Left lung (tissue), 4 donors: ENCODE measurements at regions not wholly inside any gene's neighbourhood (a gene's known extent, or its start where the extent isn't known, plus 50 kb on each side); places are given as distances from the start of the nearest gene placed in this dataset.

ENCODE experiments used
- ATAC-seq: fragments of 200-7000 bp; cut with Tn5 transposase; one replicate; pipeline ENCODE4 v1.9.1; 2020; ENCODE audit warnings: moderate library complexity
- DNase-seq, 4 donors: peaks; one replicate each; pipeline ENCODE4 v3.0.0-alpha.2; 2013 to 2020
- H3K27ac ChIP-seq, 2 donors: fragments of 200-600 bp; sonication (generic) in 1 of 2; one replicate each; pipeline versions ENCODE4 v1.5.0 to v1.8.0; 2020 to 2021
- H3K27me3 ChIP-seq, 2 donors: fragments of 200-600 bp; sonication (generic) in 1 of 2; one replicate each; pipeline versions ENCODE4 v1.5.0 to v1.8.0; 2020 to 2021
- H3K36me3 ChIP-seq, 2 donors: fragments of 200-600 bp; sonication (generic) in 1 of 2; one replicate each; pipeline versions ENCODE4 v1.5.0 to v1.8.0; 2020 to 2021
- H3K4me1 ChIP-seq, 2 donors: fragments of 200-600 bp; one replicate each; pipeline ENCODE4 v1.8.0; 2021
- H3K4me3 ChIP-seq, 2 donors: fragments of 200-600 bp; sonication (generic) in 1 of 2; one replicate each; pipeline versions ENCODE4 v1.5.0 to v1.8.0; 2020 to 2021; ENCODE audit warnings: mild to moderate bottlenecking in 1 of 2
- H3K9me3 ChIP-seq, 2 donors: fragments of 200-600 bp; sonication (generic) in 1 of 2; one replicate each; pipeline versions ENCODE4 v1.5.0 to v1.8.0; 2020 to 2021
- CTCF ChIP-seq, 2 donors: fragments of 200-600 bp; sonication (generic) in 1 of 2; IDR thresholded peaks; one replicate each; pipeline versions ENCODE4 v1.5.0 to v1.8.0; 2021; ENCODE audit warnings: antibody characterized with exemption in 2 of 2
- intact Hi-C, 2 donors: fragments of 100-400 bp; cut with DNase I; formaldehyde crosslinking; loops; one replicate each; pipeline versions ENCODE4 v1.11.2 to v1.14.2; 2022
- donor health status: DM: no; HTN: yes; CAD: no.
- donor health status: DM: no; HTN: no; CAD: no.

- intact Hi-C loops = no loop called here
- H3K27me3 ChIP-seq = peaks cover 0 to 8% of the 10 kb centered on the region in 2 donors
- H3K4me3 ChIP-seq = no peak overlapping the region
- H3K4me1 ChIP-seq = no peaks in the 10 kb centered on the region
- H3K27ac ChIP-seq = no peak overlapping the region
- TF ChIP-seq CTCF (IDR thresholded peaks at IDR 0.05) = no peak
- ATAC-seq (no peak), DNase-seq (no peak)
- H3K9me3 ChIP-seq = no peaks in the 10 kb centered on the region
- no peaks in the 10 kb centered on the region for H3K36me3 ChIP-seq
Measured at GRCh38 chrX:17994429-17994828, 133.3 kb upstream of the RAI2 start.

- H3K9me3 ChIP-seq = no peaks in the 10 kb centered on the region
- H3K27me3 ChIP-seq = peaks cover 0 to 8% of the 10 kb centered on the region in 2 donors
- no peak overlapping the region for H3K27ac ChIP-seq
- ATAC-seq (no peak), DNase-seq (no peak)
- no peak overlapping the region for H3K4me3 ChIP-seq
- no peak for TF ChIP-seq CTCF (IDR thresholded peaks at IDR 0.05)
- no peaks in the 10 kb centered on the region for H3K4me1 ChIP-seq
- intact Hi-C loops = no loop called here
- H3K36me3 ChIP-seq = no peaks in the 10 kb centered on the region
Measured at GRCh38 chrX:17993062-17993461, 132.0 kb upstream of the RAI2 start.

GRCh38 chrX:17990532-17990931 lies 129.4 kb upstream of the RAI2 start:
- H3K4me3 ChIP-seq = no peak overlapping the region
- no peak for TF ChIP-seq CTCF (IDR thresholded peaks at IDR 0.05)
- H3K36me3 ChIP-seq = no peaks in the 10 kb centered on the region
- ATAC-seq (no peak), DNase-seq (no peak)
- peaks cover 0 to 8% of the 10 kb centered on the region in 2 donors for H3K27me3 ChIP-seq
- no peaks in the 10 kb centered on the region for H3K4me1 ChIP-seq
- H3K27ac ChIP-seq = no peak overlapping the region
- H3K9me3 ChIP-seq = no peaks in the 10 kb centered on the region
- intact Hi-C loops = no loop called here

GRCh38 chrX:17987783-17988182 lies 126.7 kb upstream of the RAI2 start:
- ATAC-seq (no peak), DNase-seq (no peak)
- intact Hi-C loops = no loop called here
- Histone ChIP-seq H3K27me3 (no peaks in the 10 kb centered on the region), H3K4me1 (no peaks in the 10 kb centered on the region), H3K27ac (no peak overlapping the region), H3K36me3 (no peaks in the 10 kb centered on the region), H3K9me3 (no peaks in the 10 kb centered on the region), H3K4me3 (no peak overlapping the region)
- no peak for TF ChIP-seq CTCF (IDR thresholded peaks at IDR 0.05)

GRCh38 chrX:17986977-17987376 lies 125.9 kb upstream of the RAI2 start:
- no peak overlapping the region for H3K27ac ChIP-seq
- no peaks in the 10 kb centered on the region for H3K9me3 ChIP-seq
- DNase-seq (no peak), ATAC-seq (no peak)
- no peaks in the 10 kb centered on the region for H3K4me1 ChIP-seq
- intact Hi-C loops = no loop called here
- H3K27me3 ChIP-seq = no peaks in the 10 kb centered on the region
- TF ChIP-seq CTCF (IDR thresholded peaks at IDR 0.05) = no peak
- no peak overlapping the region for H3K4me3 ChIP-seq
- H3K36me3 ChIP-seq = no peaks in the 10 kb centered on the region
